ENCODE measurements at regions not wholly inside any gene's neighbourhood (a gene's known extent, or its start where the extent isn't known, plus 50 kb on each side); places are given as distances from the start of the nearest gene placed in this dataset.

DNA sequence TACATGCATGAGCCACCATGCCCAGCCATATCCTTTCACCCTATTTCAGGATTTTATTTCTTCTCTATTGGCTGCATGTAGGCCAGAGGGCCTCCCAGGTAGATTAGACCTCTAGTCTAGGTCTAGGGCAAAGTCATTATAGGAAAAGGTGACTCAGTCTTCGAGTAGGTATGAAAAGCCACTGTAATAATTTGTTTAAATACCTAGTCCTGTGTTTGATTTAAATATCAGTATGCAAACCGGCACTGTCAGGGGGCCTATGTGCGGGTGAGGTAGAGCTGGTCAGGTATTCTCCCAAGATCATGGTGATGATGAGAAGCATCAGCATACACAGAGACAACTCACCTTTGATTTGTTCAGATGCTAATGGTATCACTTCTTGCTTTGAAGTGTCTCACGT lies 101.4 kb upstream of the UMPS start:
- TF ChIP-seq, protein P1, sequence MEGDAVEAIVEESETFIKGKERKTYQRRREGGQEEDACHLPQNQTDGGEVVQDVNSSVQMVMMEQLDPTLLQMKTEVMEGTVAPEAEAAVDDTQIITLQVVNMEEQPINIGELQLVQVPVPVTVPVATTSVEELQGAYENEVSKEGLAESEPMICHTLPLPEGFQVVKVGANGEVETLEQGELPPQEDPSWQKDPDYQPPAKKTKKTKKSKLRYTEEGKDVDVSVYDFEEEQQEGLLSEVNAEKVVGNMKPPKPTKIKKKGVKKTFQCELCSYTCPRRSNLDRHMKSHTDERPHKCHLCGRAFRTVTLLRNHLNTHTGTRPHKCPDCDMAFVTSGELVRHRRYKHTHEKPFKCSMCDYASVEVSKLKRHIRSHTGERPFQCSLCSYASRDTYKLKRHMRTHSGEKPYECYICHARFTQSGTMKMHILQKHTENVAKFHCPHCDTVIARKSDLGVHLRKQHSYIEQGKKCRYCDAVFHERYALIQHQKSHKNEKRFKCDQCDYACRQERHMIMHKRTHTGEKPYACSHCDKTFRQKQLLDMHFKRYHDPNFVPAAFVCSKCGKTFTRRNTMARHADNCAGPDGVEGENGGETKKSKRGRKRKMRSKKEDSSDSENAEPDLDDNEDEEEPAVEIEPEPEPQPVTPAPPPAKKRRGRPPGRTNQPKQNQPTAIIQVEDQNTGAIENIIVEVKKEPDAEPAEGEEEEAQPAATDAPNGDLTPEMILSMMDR (IDR thresholded peaks at IDR 0.05; ENCODE audit: low read depth, low read length, missing control alignments) = no peak
- in situ Hi-C loops (cut with HindIII; ENCODE audit: low sequenced_read_pairs) = no loop called here
- H3K4me3 ChIP-seq (ENCODE audit: low read depth, low read length) = no peak overlapping the region
- DNase-seq (ENCODE audit: low read depth) = no peak

DNA sequence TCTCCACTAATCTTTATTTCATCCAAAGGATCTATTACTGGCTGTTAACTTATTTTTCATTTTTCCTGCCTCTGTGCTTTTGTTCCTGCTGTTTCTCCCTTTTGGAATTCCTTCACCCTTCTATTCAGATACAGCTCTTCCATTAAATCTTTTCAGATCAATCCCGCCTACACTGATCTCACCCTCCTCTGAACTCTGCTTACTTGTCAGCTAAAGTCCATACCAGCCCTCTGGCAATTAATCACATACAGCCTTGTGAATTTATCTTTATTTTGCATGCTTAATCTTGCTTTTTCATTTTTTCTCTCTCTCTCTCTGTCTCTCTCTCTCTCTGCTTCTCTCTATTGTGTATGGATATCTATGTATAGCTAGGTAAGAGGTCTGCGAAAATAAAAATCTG lies 100.8 kb upstream of the UMPS start:
- in situ Hi-C loops (cut with HindIII; ENCODE audit: low sequenced_read_pairs) = no loop called here
- TF ChIP-seq, protein P1 (IDR thresholded peaks at IDR 0.05; ENCODE audit: low read depth, low read length, missing control alignments) = no peak
- H3K4me3 ChIP-seq (ENCODE audit: low read depth, low read length) = no peak overlapping the region

DNA sequence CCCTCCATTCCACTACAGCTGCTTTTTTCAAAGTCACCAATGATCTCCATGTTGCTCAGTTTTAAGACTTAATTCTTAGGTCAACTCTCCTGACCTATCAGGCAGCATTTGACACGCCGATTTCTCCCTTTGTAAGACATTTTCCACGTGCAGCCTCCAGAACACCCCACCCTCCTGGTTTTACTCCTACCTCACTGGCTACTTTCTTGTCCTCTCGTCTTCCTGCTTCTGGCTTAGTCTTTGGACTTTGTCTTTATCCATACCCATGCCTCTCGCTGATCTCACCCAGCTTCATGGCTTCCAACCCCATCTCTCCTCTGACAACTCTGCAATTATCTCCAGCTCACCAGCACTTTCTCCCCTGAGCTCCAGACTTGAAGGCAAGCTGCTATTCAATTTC lies 99.3 kb upstream of the UMPS start:
- TF ChIP-seq, protein P1 (IDR thresholded peaks at IDR 0.05; ENCODE audit: low read depth, low read length, missing control alignments) = no peak
- no peak for DNase-seq (ENCODE audit: low read depth)
- in situ Hi-C loops (cut with HindIII; ENCODE audit: low sequenced_read_pairs) = no loop called here
- H3K4me3 ChIP-seq (ENCODE audit: low read depth, low read length) = no peak overlapping the region

More for the DNA sequence above, 100.8 kb upstream of the UMPS start:
- DNase-seq (ENCODE audit: low read depth) = no peak

DNA sequence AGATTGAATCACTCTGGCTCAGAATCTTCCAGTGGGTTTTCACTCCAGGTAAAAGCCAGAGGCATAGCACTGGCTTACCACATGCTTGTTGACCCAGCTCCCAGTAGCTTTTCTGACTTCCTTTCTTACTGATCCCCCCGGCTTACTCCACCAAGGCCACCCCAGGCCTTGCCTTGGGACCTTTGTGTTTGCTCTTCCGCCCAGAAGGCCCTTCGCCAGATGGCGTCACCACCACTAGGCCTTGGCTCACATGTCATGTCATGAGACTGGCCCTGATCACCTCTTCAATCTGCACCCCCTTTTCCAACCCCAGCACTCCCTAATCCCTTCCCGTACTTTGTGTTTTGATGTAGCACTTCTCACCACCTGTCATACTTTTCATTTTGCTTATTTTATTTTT lies 98.5 kb upstream of the UMPS start:
- no peak for DNase-seq (ENCODE audit: low read depth)
- TF ChIP-seq, protein P1 (IDR thresholded peaks at IDR 0.05; ENCODE audit: low read depth, low read length, missing control alignments) = no peak
- in situ Hi-C loops (cut with HindIII; ENCODE audit: low sequenced_read_pairs) = no loop called here
- H3K4me3 ChIP-seq (ENCODE audit: low read depth, low read length) = no peak overlapping the region

DNA sequence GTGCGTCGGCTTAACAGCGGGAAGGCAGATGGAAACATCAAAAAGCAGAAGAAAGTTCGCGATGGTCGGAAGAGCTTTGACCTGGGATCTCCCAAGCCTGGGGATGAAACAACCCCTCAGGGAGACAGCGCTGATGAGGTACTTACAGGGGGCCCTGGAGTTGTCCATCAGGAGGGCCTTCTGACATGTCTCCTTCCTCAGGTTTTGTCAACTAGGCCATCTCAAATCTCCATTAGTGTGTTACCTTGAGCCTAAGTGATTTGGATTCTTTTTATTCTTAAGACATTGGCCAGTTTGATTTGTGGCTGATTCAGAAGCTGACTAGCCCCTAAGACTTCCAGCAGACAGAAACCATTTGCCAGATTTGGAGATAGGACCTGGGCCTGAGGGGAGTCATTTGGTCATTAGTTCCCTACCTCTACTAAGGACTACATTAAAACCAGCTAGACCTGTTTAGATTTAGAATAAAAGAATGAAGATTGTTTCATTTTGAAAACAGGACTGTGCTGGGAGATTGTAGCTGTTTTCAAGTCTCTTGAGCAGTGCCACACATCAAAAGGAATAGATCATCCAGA lies 97.6 kb upstream of the UMPS start:
- in situ Hi-C loops (cut with HindIII; ENCODE audit: low sequenced_read_pairs) = no loop called here
- H3K4me3 ChIP-seq (ENCODE audit: low read depth, low read length) = no peak overlapping the region
- TF ChIP-seq, protein P1 (IDR thresholded peaks at IDR 0.05; ENCODE audit: low read depth, low read length, missing control alignments) = no peak
- no peak for DNase-seq (ENCODE audit: low read depth)

DNA sequence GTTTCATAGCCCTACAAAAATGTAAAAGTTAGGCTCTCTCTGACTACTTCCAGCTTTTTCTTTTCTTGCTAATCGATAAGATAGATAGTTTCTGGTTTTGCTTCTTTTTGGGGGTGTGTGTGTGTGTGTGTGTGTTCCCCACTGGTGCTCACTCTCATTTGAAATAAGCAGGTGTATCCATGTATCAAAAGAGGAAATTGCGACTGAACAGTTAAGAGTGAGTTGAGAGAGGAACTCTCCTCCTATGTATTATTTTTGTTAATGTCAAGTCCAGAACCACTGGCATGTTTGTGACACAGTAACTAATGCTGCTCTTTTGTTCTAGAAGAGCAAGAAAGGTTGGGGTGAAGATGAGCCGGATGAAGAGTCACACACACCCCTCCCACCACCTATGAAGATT lies 96.7 kb upstream of the UMPS start:
- H3K4me3 ChIP-seq (ENCODE audit: low read depth, low read length) = no peak overlapping the region
- no peak for DNase-seq (ENCODE audit: low read depth)
- in situ Hi-C loops (cut with HindIII; ENCODE audit: low sequenced_read_pairs) = no loop called here
- TF ChIP-seq, protein P1 (IDR thresholded peaks at IDR 0.05; ENCODE audit: low read depth, low read length, missing control alignments) = no peak
